GM19468 (cell line): ENCODE measurements at regions not wholly inside any gene's neighbourhood (a gene's known extent, or its start where the extent isn't known, plus 50 kb on each side); places are given as distances from the start of the nearest gene placed in this dataset.

Experiments used
- ATAC-seq: cut with Tn5 transposase; IDR thresholded peaks from one replicate; pipeline ENCODE4 v1.9.1; 2021; ENCODE audit warnings: mild to moderate bottlenecking, moderate library complexity, moderate number of reproducible peaks; ENCODE audit not compliant: unreplicated experiment; ENCODE audit errors: extremely low read depth

GRCh38 chr10:3692387-3692999, 92.5 kb downstream of the KLF6 start:
- ATAC-seq, result no peak

GRCh38 chr10:3691482-3691881, 93.5 kb downstream of the KLF6 start:
- ATAC-seq, result no peak

GRCh38 chr10:3689871-3690510, 95.0 kb downstream of the KLF6 start:
- ATAC-seq, result no peak

- ATAC-seq, result no peak
These were observed 97.4 kb downstream of the KLF6 start for GRCh38 chr10:3687510-3688081.

- no peak for ATAC-seq
These were observed 99.6 kb downstream of the KLF6 start for GRCh38 chr10:3685384-3685783.

- no peak for ATAC-seq
These were observed 100.1 kb downstream of the KLF6 start for GRCh38 chr10:3684891-3685290.

- ATAC-seq, result no peak
These were observed 101.4 kb downstream of the KLF6 start for GRCh38 chr10:3683560-3683959.

- no peak for ATAC-seq
These were observed 102.3 kb downstream of the KLF6 start for GRCh38 chr10:3682745-3683144.

GRCh38 chr10:3681642-3682554, 103.1 kb downstream of the KLF6 start:
- no peak for ATAC-seq

GRCh38 chr10:3679950-3680629, 104.9 kb downstream of the KLF6 start:
- ATAC-seq, result no peak

GRCh38 chr10:3678629-3679227, 106.3 kb downstream of the KLF6 start:
- no peak for ATAC-seq

GRCh38 chr10:3676564-3676963, 108.4 kb downstream of the KLF6 start:
- no peak for ATAC-seq

GRCh38 chr10:3672220-3672619, 112.8 kb downstream of the KLF6 start:
- ATAC-seq, result no peak

GRCh38 chr10:3671386-3671955, 113.5 kb downstream of the KLF6 start:
- ATAC-seq, result no peak

- no peak for ATAC-seq
These were observed 116.1 kb downstream of the KLF6 start for GRCh38 chr10:3668966-3669330.

- ATAC-seq, result no peak
These were observed 116.6 kb downstream of the KLF6 start for GRCh38 chr10:3668276-3668965.

- ATAC-seq, result no peak
These were observed 118.3 kb downstream of the KLF6 start for GRCh38 chr10:3666525-3667302.

GRCh38 chr10:3665316-3665908, 119.6 kb downstream of the KLF6 start:
- no peak for ATAC-seq
